ENCODE measurements at regions not wholly inside any gene's neighbourhood (a gene's known extent, or its start where the extent isn't known, plus 50 kb on each side); places are given as distances from the start of the nearest gene placed in this dataset.

DNA sequence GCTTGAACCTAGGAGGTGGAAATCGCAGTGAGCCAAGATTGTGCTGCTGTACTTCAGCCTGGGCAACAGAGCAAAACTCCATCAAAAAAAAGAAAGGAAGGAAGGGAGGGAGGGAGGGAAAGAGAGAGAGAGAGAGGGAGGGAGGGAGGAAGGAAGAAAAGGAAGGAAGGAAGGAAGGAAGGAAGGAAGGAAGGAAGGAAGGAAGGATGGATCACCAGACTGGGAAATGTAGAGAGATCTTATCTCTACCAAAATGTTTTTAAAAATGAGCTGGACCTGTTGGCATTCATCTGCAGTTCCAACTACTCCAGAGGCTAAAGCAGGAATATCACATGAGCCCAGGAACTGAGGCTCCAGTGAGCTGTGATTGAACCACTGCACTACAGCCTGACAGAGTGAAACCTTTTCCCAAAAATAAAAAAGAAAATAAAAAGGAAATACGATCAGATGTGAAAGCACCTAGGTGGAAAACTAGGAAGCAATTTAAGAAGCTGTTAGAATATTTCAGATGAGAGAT, 239.4 kb downstream of the CDH7 start:
- TF ChIP-seq, protein P1, sequence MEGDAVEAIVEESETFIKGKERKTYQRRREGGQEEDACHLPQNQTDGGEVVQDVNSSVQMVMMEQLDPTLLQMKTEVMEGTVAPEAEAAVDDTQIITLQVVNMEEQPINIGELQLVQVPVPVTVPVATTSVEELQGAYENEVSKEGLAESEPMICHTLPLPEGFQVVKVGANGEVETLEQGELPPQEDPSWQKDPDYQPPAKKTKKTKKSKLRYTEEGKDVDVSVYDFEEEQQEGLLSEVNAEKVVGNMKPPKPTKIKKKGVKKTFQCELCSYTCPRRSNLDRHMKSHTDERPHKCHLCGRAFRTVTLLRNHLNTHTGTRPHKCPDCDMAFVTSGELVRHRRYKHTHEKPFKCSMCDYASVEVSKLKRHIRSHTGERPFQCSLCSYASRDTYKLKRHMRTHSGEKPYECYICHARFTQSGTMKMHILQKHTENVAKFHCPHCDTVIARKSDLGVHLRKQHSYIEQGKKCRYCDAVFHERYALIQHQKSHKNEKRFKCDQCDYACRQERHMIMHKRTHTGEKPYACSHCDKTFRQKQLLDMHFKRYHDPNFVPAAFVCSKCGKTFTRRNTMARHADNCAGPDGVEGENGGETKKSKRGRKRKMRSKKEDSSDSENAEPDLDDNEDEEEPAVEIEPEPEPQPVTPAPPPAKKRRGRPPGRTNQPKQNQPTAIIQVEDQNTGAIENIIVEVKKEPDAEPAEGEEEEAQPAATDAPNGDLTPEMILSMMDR (IDR thresholded peaks at IDR 0.05; ENCODE audit: control extremely low read depth, extremely low read depth): no peak
- no peak for ATAC-seq (ENCODE audit: insufficient read depth, low FRiP score)
- Histone ChIP-seq H3K9ac (ENCODE audit: insufficient read depth in 1 of 2, low read length in 2 of 2) (no peak overlapping the region), H3K27ac (ENCODE audit: low read depth in 1 of 2, low read length in 1 of 2) (no peak overlapping the region), H3K36me3 (ENCODE audit: control insufficient read depth in 4 of 4, insufficient read depth in 4 of 4, low read length in 4 of 4) (no peaks in the 10 kb centered on the region), H3K27me3 (ENCODE audit: control insufficient read depth in 3 of 3, insufficient read depth in 3 of 3, low read length in 2 of 3) (no peaks in the 10 kb centered on the region), H3K9me3 (ENCODE audit: control insufficient read depth in 4 of 4, insufficient read depth in 3 of 4, low read length in 3 of 4) (no peaks in the 10 kb centered on the region), H3K4me1 (ENCODE audit: control insufficient read depth in 5 of 5, insufficient read depth in 5 of 5, low read length in 5 of 5) (peaks cover 0 to 4% (median 0%) of the 10 kb centered on the region in 5 donors), H3K4me3 (no peak overlapping the region)
- no peak for DNase-seq
- 89 to 90% methylated on average over 2 of the region's 2 CpGs for WGBS, 2 donors

DNA sequence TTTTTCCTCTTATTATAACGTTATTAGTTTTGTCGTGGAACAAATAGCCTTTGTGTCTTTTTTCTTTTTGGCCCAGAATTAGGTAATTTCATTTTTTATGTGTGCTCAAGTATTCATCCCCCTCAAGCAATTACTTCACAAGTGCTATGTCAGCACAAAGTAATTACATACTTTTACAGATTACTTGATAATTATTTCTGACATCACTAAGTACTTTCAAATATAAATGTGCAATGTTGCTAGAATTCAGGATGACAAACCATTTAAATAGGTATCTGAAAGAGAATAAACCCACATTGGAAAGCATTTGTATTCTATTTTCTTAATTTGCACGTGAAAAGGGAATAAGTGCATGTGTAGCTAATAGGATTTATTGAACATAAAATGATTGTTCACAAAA, 238.2 kb downstream of the CDH7 start:
- Histone ChIP-seq H3K36me3 (ENCODE audit: control insufficient read depth in 4 of 4, insufficient read depth in 4 of 4, low read length in 4 of 4) (no peaks in the 10 kb centered on the region), H3K27me3 (ENCODE audit: control insufficient read depth in 3 of 3, insufficient read depth in 3 of 3, low read length in 2 of 3) (no peaks in the 10 kb centered on the region), H3K4me3 (no peak overlapping the region), H3K9me3 (ENCODE audit: control insufficient read depth in 4 of 4, insufficient read depth in 3 of 4, low read length in 3 of 4) (no peaks in the 10 kb centered on the region), H3K4me1 (ENCODE audit: control insufficient read depth in 5 of 5, insufficient read depth in 5 of 5, low read length in 5 of 5) (peaks cover 0 to 4% (median 0%) of the 10 kb centered on the region in 5 donors), H3K9ac (ENCODE audit: insufficient read depth in 1 of 2, low read length in 2 of 2) (no peak overlapping the region), H3K27ac (ENCODE audit: low read depth in 1 of 2, low read length in 1 of 2) (no peak overlapping the region)
- DNase-seq (no peak), ATAC-seq (ENCODE audit: insufficient read depth, low FRiP score) (no peak)
- TF ChIP-seq, protein P1 (IDR thresholded peaks at IDR 0.05; ENCODE audit: control extremely low read depth, extremely low read depth): no peak
- 57 to 68% methylated on average over 3 of the region's 3 CpGs for WGBS, 2 donors

DNA sequence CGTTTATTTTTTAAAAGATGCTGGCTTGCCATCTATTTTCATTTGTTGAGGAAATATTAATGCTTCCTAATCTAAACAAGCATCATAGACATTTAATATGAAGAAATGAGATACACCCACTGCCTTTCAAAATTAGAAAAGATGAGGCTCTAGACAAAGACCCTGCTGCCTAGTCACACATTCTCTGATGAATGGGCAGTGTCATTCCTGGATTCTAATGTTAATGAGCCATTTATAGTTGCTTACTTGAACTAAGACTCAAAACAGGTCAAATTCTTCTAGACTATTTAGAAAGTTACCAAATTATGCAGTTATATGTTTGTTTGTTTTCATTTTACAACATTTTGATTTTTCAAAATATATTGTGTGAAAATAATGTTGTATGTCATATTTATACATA, 237.6 kb downstream of the CDH7 start:
- no peak for DNase-seq
- no peak overlapping the region for H3K27ac ChIP-seq (ENCODE audit: low read depth in 1 of 2, low read length in 1 of 2)
- no peak overlapping the region for H3K4me3 ChIP-seq
- H3K27me3 ChIP-seq (ENCODE audit: control insufficient read depth in 3 of 3, insufficient read depth in 3 of 3, low read length in 2 of 3): no peaks in the 10 kb centered on the region
- no peak for ATAC-seq (ENCODE audit: insufficient read depth, low FRiP score)
- no peaks in the 10 kb centered on the region for H3K36me3 ChIP-seq (ENCODE audit: control insufficient read depth in 4 of 4, insufficient read depth in 4 of 4, low read length in 4 of 4)
- H3K9ac ChIP-seq (ENCODE audit: insufficient read depth in 1 of 2, low read length in 2 of 2): no peak overlapping the region
- WGBS, 2 donors: 77 to 86% methylated on average over 1 of the region's 1 CpG
- TF ChIP-seq, protein P1 (IDR thresholded peaks at IDR 0.05; ENCODE audit: control extremely low read depth, extremely low read depth): no peak
- no peaks in the 10 kb centered on the region for H3K9me3 ChIP-seq (ENCODE audit: control insufficient read depth in 4 of 4, insufficient read depth in 3 of 4, low read length in 3 of 4)
- H3K4me1 ChIP-seq (ENCODE audit: control insufficient read depth in 5 of 5, insufficient read depth in 5 of 5, low read length in 5 of 5): peaks cover 0 to 4% (median 0%) of the 10 kb centered on the region in 5 donors

DNA sequence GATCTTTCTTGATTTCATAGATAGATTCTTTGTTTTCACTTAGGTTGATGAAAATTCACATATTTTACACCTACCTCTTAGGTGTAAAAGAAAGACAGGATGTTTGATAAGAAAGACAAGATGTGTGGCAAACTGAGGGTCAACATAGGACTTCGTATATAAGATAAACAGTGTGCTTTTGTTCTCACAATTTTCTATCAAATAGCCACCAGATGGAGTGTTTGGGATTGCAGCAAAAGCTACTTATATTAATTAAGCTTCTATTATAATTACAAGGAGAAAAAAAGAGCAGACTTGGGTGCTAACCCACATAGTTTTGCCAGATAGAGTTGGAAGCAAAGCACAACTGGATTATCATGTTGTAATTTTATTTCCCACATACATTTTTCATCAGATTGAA, 232.9 kb downstream of the CDH7 start:
- Histone ChIP-seq H3K9me3 (ENCODE audit: control insufficient read depth in 4 of 4, insufficient read depth in 3 of 4, low read length in 3 of 4) (peaks cover 0 to 2% (median 0%) of the 10 kb centered on the region in 4 donors), H3K4me1 (ENCODE audit: control insufficient read depth in 5 of 5, insufficient read depth in 5 of 5, low read length in 5 of 5) (no peaks in the 10 kb centered on the region), H3K27me3 (ENCODE audit: control insufficient read depth in 3 of 3, insufficient read depth in 3 of 3, low read length in 2 of 3) (no peaks in the 10 kb centered on the region), H3K36me3 (ENCODE audit: control insufficient read depth in 4 of 4, insufficient read depth in 4 of 4, low read length in 4 of 4) (no peaks in the 10 kb centered on the region), H3K4me3 (no peak overlapping the region), H3K27ac (ENCODE audit: low read depth in 1 of 2, low read length in 1 of 2) (no peak overlapping the region), H3K9ac (ENCODE audit: insufficient read depth in 1 of 2, low read length in 2 of 2) (no peak overlapping the region)
- WGBS, 2 donors: 42 to 56% methylated on average over 1 of the region's 1 CpG
- DNase-seq: no peak
- ATAC-seq (ENCODE audit: insufficient read depth, low FRiP score): no peak
- TF ChIP-seq, protein P1 (IDR thresholded peaks at IDR 0.05; ENCODE audit: control extremely low read depth, extremely low read depth): no peak

Measured in lung (tissue), 11 donors.